Muscle of leg (tissue), 3 donors: ENCODE measurements at regions not wholly inside any gene's neighbourhood (a gene's known extent, or its start where the extent isn't known, plus 50 kb on each side); places are given as distances from the start of the nearest gene placed in this dataset.
A peak's percentile ranks its signal among the peaks of the same experiment; 100 is the strongest.

Experiments used
- DNase-seq: peaks from one replicate; pipeline ENCODE4 v3.0.0; 2013
- H3K27ac ChIP-seq: one replicate; pipeline ENCODE4 v1.5.1; 2013; ENCODE audit warnings: mild to moderate bottlenecking, low read length, control low read depth
- H3K27me3 ChIP-seq: one replicate; pipeline ENCODE4 v1.6.1; 2013; ENCODE audit warnings: low read length; ENCODE audit not compliant: control insufficient read depth, insufficient read depth
- H3K36me3 ChIP-seq: one replicate; pipeline ENCODE4 v1.6.1; 2013; ENCODE audit warnings: low read length; ENCODE audit not compliant: control insufficient read depth, insufficient read depth
- H3K4me1 ChIP-seq: one replicate; pipeline ENCODE4 v1.6.1; 2013; ENCODE audit warnings: low read length; ENCODE audit not compliant: control insufficient read depth, insufficient read depth
- H3K4me3 ChIP-seq: one replicate; pipeline ENCODE4 v1.5.1; 2013; ENCODE audit warnings: low read length, control low read depth
- H3K9me3 ChIP-seq: replicated peaks from 2 replicates; pipeline ENCODE4 v1.6.1; 2013; ENCODE audit warnings: low read depth, low read length; ENCODE audit not compliant: control insufficient read depth
- WGBS: methylation state at CpG from one replicate; pipeline ENCODE4 v1.1.5; 2013; ENCODE audit warnings: missing lambda C conversion rate; ENCODE audit not compliant: insufficient coverage; 5-methylcytosine and 5-hydroxymethylcytosine counted together

DNA sequence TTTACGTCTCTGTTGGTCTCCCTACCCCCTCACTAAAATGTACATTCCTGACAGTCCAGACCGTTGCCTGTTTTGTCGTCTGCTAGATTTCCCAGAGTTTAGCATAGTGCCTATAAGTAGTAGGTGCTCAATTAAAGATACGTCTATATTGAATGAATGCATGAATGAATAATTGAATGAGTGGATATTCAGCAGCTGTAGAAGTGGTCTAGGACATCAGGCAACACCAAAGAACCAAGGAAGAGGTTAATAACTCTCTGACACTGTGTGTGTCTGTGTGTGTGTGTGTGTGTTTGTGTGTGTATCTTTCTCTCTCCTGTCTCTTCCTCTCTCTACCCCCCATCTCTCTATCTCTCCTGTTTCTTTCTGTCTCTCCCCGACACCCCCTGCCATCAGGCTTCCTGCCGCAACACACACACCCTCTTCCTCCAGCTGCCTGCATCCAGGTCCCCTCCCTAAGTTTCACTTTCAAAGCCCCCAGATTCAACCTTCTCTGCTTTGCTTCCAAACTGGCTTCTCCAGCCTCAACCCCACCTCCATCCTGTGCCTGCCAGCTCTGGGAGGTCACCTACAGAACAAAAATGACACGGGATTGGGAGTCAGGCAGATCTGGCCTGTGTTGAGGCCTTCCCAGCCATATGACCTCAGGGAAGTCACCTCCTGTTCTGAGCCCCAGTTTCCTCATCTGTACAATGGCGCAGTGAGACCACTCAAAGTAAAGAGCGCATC lies 119.9 kb upstream of the NCOR2 start:
- H3K27me3 ChIP-seq = no peaks in the 10 kb centered on the region
- peak; percentile 73 for DNase-seq
- peaks cover 12% of the 10 kb centered on the region for H3K9me3 ChIP-seq
- peak overlapping the region; percentile 78 for H3K27ac ChIP-seq
- 43% methylated on average over 5 of the region's 9 CpGs for WGBS
- H3K36me3 ChIP-seq = no peaks in the 10 kb centered on the region
- peaks cover 54% of the 10 kb centered on the region for H3K4me1 ChIP-seq
- no peak overlapping the region for H3K4me3 ChIP-seq

- H3K36me3 ChIP-seq = no peaks in the 10 kb centered on the region
- H3K4me3 ChIP-seq = no peak overlapping the region
- H3K27me3 ChIP-seq = no peaks in the 10 kb centered on the region
- peaks cover 62% of the 10 kb centered on the region for H3K4me1 ChIP-seq
- H3K9me3 ChIP-seq = peaks cover 4% of the 10 kb centered on the region
- peak overlapping the region; percentile 70 for H3K27ac ChIP-seq
- WGBS = 84% methylated on average over 8 of the region's 9 CpGs
- DNase-seq = no peak
Observed at GRCh38 chr12:124686370-124687173, 119.2 kb upstream of the NCOR2 start.

- Histone ChIP-seq H3K36me3 (no peaks in the 10 kb centered on the region), H3K4me3 (no peak overlapping the region), H3K9me3 (peaks cover 2% of the 10 kb centered on the region), H3K27me3 (no peaks in the 10 kb centered on the region), H3K27ac (peak overlapping the region; percentile 70), H3K4me1 (peaks cover 68% of the 10 kb centered on the region)
- WGBS = 40% methylated on average over 11 of the region's 18 CpGs
- DNase-seq = peak; percentile 70
Observed at GRCh38 chr12:124685689-124686369, 118.4 kb upstream of the NCOR2 start.

GRCh38 chr12:124684971-124685688 lies 117.7 kb upstream of the NCOR2 start:
- DNase-seq = peak; percentile 76
- 12% methylated on average over 5 of the region's 18 CpGs for WGBS
- H3K36me3 ChIP-seq = no peaks in the 10 kb centered on the region
- peak overlapping the region; percentile 70 for H3K27ac ChIP-seq
- H3K9me3 ChIP-seq = peaks cover 2% of the 10 kb centered on the region
- no peaks in the 10 kb centered on the region for H3K27me3 ChIP-seq
- no peak overlapping the region for H3K4me3 ChIP-seq
- peaks cover 71% of the 10 kb centered on the region for H3K4me1 ChIP-seq

- WGBS = 40% methylated on average over 6 of the region's 7 CpGs
- Histone ChIP-seq H3K4me1 (peaks cover 75% of the 10 kb centered on the region), H3K36me3 (no peaks in the 10 kb centered on the region), H3K27me3 (no peaks in the 10 kb centered on the region), H3K9me3 (no peaks in the 10 kb centered on the region), H3K27ac (peak overlapping the region; percentile 70), H3K4me3 (no peak overlapping the region)
- DNase-seq = peak; percentile 59
Observed at GRCh38 chr12:124684496-124684895, 117.1 kb upstream of the NCOR2 start.

DNA sequence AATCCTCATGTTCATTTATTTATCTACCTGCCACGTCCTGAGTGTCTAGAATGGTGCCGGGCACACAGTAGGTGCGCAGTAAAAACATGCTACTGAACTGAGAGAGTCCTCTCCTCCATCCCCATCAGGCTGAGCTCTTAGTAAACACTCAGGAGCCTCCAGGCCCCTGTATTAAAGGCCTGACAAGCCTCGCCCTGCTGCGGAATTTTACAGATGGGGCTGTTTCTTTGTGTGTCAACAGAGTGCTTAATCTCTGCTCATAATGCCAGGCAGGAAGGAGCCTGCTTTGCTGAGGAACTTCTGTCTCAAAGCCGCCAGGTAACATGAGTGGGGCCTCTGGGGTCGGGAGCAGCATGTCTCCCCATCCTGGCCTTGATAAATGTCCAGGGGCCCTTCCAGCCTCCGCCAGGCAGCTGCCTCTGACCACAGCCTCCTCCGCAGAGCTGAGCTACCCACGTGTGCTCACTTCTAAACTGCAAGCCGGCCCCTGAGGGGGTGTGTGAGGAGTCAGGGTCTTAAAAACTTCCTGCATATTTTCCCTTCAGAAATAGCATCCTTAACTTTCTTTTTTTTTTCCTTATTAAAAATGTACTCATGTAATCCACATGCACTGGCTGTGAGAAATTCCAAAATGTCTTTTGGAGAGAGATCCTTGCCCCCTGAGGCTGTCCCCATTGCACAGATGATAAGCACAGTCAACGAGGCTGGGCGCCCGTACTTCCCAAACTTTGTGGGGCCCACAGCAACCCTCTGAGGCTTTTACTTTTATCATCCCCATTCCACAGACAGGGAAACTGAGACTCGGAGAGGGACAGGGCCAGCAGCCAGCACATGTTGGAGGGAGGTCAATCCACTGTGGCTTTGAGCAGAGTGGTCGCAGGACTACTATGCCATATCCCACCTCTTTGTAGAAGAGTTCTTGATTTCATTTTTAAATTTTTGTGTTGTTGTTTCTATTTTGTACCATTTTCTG lies 116.0 kb upstream of the NCOR2 start:
- no peak overlapping the region for H3K27ac ChIP-seq
- H3K27me3 ChIP-seq = no peaks in the 10 kb centered on the region
- 53% methylated on average over 5 of the region's 16 CpGs for WGBS
- H3K9me3 ChIP-seq = no peaks in the 10 kb centered on the region
- no peak for DNase-seq
- H3K4me1 ChIP-seq = peaks cover 78% of the 10 kb centered on the region
- H3K4me3 ChIP-seq = no peak overlapping the region
- no peaks in the 10 kb centered on the region for H3K36me3 ChIP-seq

- Histone ChIP-seq H3K9me3 (no peaks in the 10 kb centered on the region), H3K36me3 (no peaks in the 10 kb centered on the region), H3K4me3 (no peak overlapping the region), H3K27ac (peak overlapping the region; percentile 83), H3K27me3 (no peaks in the 10 kb centered on the region), H3K4me1 (peaks cover 73% of the 10 kb centered on the region)
- WGBS = 77% methylated on average over 16 of the region's 17 CpGs
- no peak for DNase-seq
Observed at GRCh38 chr12:124682425-124683151, 115.2 kb upstream of the NCOR2 start.

GRCh38 chr12:124681779-124682391 lies 114.5 kb upstream of the NCOR2 start:
- Histone ChIP-seq H3K9me3 (no peaks in the 10 kb centered on the region), H3K4me1 (peaks cover 77% of the 10 kb centered on the region), H3K27me3 (no peaks in the 10 kb centered on the region), H3K4me3 (no peak overlapping the region), H3K27ac (peak overlapping the region; percentile 83), H3K36me3 (no peaks in the 10 kb centered on the region)
- peak; percentile 83 for DNase-seq
- 13% methylated on average over 8 of the region's 16 CpGs for WGBS
